ENCODE measurements at regions not wholly inside any gene's neighbourhood (a gene's known extent, or its start where the extent isn't known, plus 50 kb on each side); places are given as distances from the start of the nearest gene placed in this dataset.

DNA sequence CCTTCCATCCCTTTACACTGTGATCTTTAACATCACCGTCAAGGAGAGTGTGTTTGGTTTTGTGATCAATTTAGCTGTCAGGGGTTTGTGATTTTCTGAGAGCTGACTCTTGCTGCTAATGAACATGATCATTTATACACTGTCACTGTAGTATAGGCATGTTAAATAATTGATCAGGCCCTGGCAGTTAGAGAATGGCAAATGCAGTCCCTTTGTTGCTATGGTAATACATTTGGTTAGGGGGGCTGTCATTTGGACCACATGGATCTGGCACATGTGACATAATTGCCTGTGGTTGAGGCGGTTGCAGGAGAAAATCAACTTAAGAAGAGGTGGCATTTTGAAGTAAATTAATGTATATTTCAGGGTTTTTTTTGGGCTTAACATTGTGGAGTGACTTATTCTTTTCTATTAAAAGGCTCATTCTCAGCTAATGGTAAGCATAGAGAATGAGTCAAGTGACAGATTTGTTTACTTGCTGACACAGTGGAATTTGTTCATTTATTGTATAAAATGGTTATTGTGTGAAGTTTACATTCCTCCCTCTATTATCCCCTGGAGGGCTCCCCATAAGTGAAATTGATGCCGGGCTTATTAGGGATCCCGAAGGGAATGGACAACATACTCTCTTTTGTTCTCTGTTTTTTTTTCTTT, 114.0 kb downstream of the FHIP1A start:
- TF ChIP-seq, protein P1, sequence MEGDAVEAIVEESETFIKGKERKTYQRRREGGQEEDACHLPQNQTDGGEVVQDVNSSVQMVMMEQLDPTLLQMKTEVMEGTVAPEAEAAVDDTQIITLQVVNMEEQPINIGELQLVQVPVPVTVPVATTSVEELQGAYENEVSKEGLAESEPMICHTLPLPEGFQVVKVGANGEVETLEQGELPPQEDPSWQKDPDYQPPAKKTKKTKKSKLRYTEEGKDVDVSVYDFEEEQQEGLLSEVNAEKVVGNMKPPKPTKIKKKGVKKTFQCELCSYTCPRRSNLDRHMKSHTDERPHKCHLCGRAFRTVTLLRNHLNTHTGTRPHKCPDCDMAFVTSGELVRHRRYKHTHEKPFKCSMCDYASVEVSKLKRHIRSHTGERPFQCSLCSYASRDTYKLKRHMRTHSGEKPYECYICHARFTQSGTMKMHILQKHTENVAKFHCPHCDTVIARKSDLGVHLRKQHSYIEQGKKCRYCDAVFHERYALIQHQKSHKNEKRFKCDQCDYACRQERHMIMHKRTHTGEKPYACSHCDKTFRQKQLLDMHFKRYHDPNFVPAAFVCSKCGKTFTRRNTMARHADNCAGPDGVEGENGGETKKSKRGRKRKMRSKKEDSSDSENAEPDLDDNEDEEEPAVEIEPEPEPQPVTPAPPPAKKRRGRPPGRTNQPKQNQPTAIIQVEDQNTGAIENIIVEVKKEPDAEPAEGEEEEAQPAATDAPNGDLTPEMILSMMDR (IDR thresholded peaks at IDR 0.05; ENCODE audit: insufficient read depth, low read depth, low read length): no peak
- no peak for TF ChIP-seq EZH2 (IDR thresholded peaks at IDR 0.05; ENCODE audit: insufficient read depth, low read length)

All from astrocyte (in vitro differentiated cells and primary cell).